IPS DF 4.7 (cell line): ENCODE measurements at regions not wholly inside any gene's neighbourhood (a gene's known extent, or its start where the extent isn't known, plus 50 kb on each side); places are given as distances from the start of the nearest gene placed in this dataset.
"Not testable (repeated sequence)": the region's sequence is repeated elsewhere in the genome, so short reads cannot be mapped to it uniquely, and the experiment has no call there.

Experiments used
- DNase-seq: peaks from one replicate; pipeline ENCODE4 v3.0.0-alpha.2; 2013; ENCODE audit warnings: low spot score; ENCODE audit errors: extremely low read depth

GRCh38 chr7:16098058-16098457, 323.3 kb downstream of the CRPPA start:
- no peak for DNase-seq

- DNase-seq = no peak
These were observed 326.0 kb downstream of the CRPPA start for GRCh38 chr7:16095171-16095950.

- no peak for DNase-seq
These were observed 326.7 kb downstream of the CRPPA start for GRCh38 chr7:16094651-16095050.

- no peak for DNase-seq
These were observed 328.6 kb downstream of the CRPPA start for GRCh38 chr7:16092711-16093110.

- DNase-seq = no peak
These were observed 329.5 kb downstream of the CRPPA start for GRCh38 chr7:16091701-16092310.

GRCh38 chr7:16089801-16090200, 331.5 kb downstream of the CRPPA start:
- no peak for DNase-seq

- no peak for DNase-seq
These were observed 332.1 kb downstream of the CRPPA start for GRCh38 chr7:16089191-16089590.

- no peak for DNase-seq
These were observed 334.6 kb downstream of the CRPPA start for GRCh38 chr7:16086743-16087142.

GRCh38 chr7:16085780-16086179, 335.6 kb downstream of the CRPPA start:
- not testable (repeated sequence) for DNase-seq

GRCh38 chr7:16084875-16085274, 336.5 kb downstream of the CRPPA start:
- no peak for DNase-seq

- DNase-seq = no peak
These were observed 337.0 kb downstream of the CRPPA start for GRCh38 chr7:16084370-16084769.

- DNase-seq = no peak
These were observed 337.4 kb downstream of the CRPPA start for GRCh38 chr7:16083931-16084330.

GRCh38 chr7:16080131-16080530, 341.2 kb downstream of the CRPPA start:
- DNase-seq = no peak

- no peak for DNase-seq
These were observed 341.6 kb downstream of the CRPPA start for GRCh38 chr7:16079723-16080122.

- peak; percentile 30 for DNase-seq
These were observed 343.0 kb downstream of the CRPPA start for GRCh38 chr7:16078076-16078952.

GRCh38 chr7:16071246-16071857, 350.0 kb downstream of the CRPPA start:
- peak; percentile 38 for DNase-seq

- DNase-seq = no peak
These were observed 350.5 kb downstream of the CRPPA start for GRCh38 chr7:16070806-16071205.

GRCh38 chr7:16069998-16070397, 351.3 kb downstream of the CRPPA start:
- DNase-seq = no peak

GRCh38 chr7:16068183-16068582, 353.2 kb downstream of the CRPPA start:
- DNase-seq = no peak

GRCh38 chr7:16067711-16068110, 353.6 kb downstream of the CRPPA start:
- no peak for DNase-seq

GRCh38 chr7:16066805-16067459, 354.4 kb downstream of the CRPPA start:
- no peak for DNase-seq
